ENCODE measurements at regions not wholly inside any gene's neighbourhood (a gene's known extent, or its start where the extent isn't known, plus 50 kb on each side); places are given as distances from the start of the nearest gene placed in this dataset.

GRCh38 chr2:20107776-20108175 lies 56.3 kb upstream of the LAPTM4A start:
- TF ChIP-seq, protein P1, sequence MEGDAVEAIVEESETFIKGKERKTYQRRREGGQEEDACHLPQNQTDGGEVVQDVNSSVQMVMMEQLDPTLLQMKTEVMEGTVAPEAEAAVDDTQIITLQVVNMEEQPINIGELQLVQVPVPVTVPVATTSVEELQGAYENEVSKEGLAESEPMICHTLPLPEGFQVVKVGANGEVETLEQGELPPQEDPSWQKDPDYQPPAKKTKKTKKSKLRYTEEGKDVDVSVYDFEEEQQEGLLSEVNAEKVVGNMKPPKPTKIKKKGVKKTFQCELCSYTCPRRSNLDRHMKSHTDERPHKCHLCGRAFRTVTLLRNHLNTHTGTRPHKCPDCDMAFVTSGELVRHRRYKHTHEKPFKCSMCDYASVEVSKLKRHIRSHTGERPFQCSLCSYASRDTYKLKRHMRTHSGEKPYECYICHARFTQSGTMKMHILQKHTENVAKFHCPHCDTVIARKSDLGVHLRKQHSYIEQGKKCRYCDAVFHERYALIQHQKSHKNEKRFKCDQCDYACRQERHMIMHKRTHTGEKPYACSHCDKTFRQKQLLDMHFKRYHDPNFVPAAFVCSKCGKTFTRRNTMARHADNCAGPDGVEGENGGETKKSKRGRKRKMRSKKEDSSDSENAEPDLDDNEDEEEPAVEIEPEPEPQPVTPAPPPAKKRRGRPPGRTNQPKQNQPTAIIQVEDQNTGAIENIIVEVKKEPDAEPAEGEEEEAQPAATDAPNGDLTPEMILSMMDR (IDR thresholded peaks at IDR 0.05; ENCODE audit: insufficient read depth, low read length, poor library complexity, severe bottlenecking) = no peak
- TF ChIP-seq EZH2phosphoT487 (conservative IDR thresholded peaks at IDR 0.05; ENCODE audit: low read length) = no peak

Data from SU-DHL-6 (cell line).